GM12865 (cell line): ENCODE measurements at regions not wholly inside any gene's neighbourhood (a gene's known extent, or its start where the extent isn't known, plus 50 kb on each side); places are given as distances from the start of the nearest gene placed in this dataset.

Experiments used
- DNase-seq: peaks from one replicate; pipeline ENCODE4 v3.0.0; 2010; ENCODE audit warnings: low read depth
- H3K4me3 ChIP-seq: 2 replicates; pipeline ENCODE4 v1.5.1; 2011; ENCODE audit warnings: mild to moderate bottlenecking, low read depth, low read length, control low read depth
- CTCF ChIP-seq: IDR thresholded peaks from 2 replicates; pipeline ENCODE4 v1.5.1; 2011; ENCODE audit warnings: low read length, control low read depth, low read depth, inconsistent platforms; ENCODE audit not compliant: insufficient read depth; ENCODE audit errors: missing control alignments

GRCh38 chr20:40922865-40923264 lies 105.8 kb upstream of the TOP1 start:
- no peak for DNase-seq
- H3K4me3 ChIP-seq: no peak overlapping the region
- no peak for TF ChIP-seq CTCF

GRCh38 chr20:40925829-40926510 lies 102.7 kb upstream of the TOP1 start:
- H3K4me3 ChIP-seq: no peak overlapping the region

GRCh38 chr20:40926928-40927327 lies 101.7 kb upstream of the TOP1 start:
- H3K4me3 ChIP-seq: no peak overlapping the region
- DNase-seq: no peak
- TF ChIP-seq CTCF: no peak

More at GRCh38 chr20:40925829-40926510, 102.7 kb upstream of the TOP1 start:
- no peak for DNase-seq
- TF ChIP-seq CTCF: no peak

- H3K4me3 ChIP-seq: no peak overlapping the region
- no peak for TF ChIP-seq CTCF
- peak; percentile 31 for DNase-seq
Observed at GRCh38 chr20:40930561-40930960, 98.1 kb upstream of the TOP1 start.

GRCh38 chr20:40931410-40932044 lies 97.1 kb upstream of the TOP1 start:
- TF ChIP-seq CTCF: no peak

GRCh38 chr20:40932436-40932835 lies 96.2 kb upstream of the TOP1 start:
- no peak overlapping the region for H3K4me3 ChIP-seq
- no peak for DNase-seq
- TF ChIP-seq CTCF: no peak

More at GRCh38 chr20:40931410-40932044, 97.1 kb upstream of the TOP1 start:
- DNase-seq: peak; percentile 40
- H3K4me3 ChIP-seq: no peak overlapping the region

GRCh38 chr20:40933758-40934157 lies 94.9 kb upstream of the TOP1 start:
- no peak for DNase-seq
- no peak overlapping the region for H3K4me3 ChIP-seq
- TF ChIP-seq CTCF: no peak
